UCSD-AML1 (cell line): ENCODE measurements at regions not wholly inside any gene's neighbourhood (a gene's known extent, or its start where the extent isn't known, plus 50 kb on each side); places are given as distances from the start of the nearest gene placed in this dataset.

Source experiments
- DNase-seq: peaks from one replicate; lab custom pipeline; 2025; ENCODE audit not compliant: unreplicated experiment; lab: John Stamatoyannopoulos, UW

- DNase-seq: no peak
These were observed 55.9 kb downstream of the ZBTB18 start for GRCh38 chr1:244106837-244107493.

- no peak for DNase-seq
These were observed 59.9 kb downstream of the ZBTB18 start for GRCh38 chr1:244111027-244111426.

DNA sequence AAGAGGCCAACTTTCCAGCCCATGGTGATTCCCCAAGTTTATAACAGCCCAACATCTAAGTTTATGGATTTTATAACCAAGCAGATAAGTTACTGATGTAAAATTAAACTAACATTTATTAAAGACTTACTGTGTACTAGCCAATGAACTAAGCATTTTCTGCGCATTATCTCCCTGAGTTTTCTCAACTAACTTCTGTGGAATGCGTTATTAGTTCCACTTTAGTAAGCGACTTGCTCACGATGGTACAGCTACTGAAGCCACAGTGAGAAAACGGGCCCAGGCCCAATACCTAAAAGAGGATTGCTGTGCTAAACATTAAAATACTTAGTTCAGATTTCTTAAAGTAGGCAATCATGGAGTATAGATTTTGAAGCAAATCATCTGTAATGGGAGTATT, 61.0 kb downstream of the ZBTB18 start:
- DNase-seq: no peak

DNA sequence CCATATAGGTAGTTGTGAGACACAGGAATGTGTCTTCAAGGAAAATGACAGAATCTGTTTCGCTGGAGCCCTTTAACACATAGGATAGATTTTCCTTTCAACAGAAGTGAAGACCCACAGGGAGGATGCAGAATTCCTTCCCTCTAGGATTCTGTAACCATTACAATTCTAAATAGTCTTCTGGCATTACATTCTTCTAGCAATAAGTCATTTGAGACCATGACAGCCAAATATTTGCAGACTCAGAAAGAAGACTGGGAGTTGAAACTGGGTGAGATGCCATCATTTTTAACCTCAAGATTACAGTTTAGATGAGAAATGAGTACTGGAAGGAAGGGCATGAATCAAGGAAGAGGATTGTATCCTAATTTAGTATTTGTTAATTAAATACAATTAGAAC, 61.6 kb downstream of the ZBTB18 start:
- no peak for DNase-seq

GRCh38 chr1:244113532-244114320, 62.6 kb downstream of the ZBTB18 start:
- DNase-seq: no peak

DNA sequence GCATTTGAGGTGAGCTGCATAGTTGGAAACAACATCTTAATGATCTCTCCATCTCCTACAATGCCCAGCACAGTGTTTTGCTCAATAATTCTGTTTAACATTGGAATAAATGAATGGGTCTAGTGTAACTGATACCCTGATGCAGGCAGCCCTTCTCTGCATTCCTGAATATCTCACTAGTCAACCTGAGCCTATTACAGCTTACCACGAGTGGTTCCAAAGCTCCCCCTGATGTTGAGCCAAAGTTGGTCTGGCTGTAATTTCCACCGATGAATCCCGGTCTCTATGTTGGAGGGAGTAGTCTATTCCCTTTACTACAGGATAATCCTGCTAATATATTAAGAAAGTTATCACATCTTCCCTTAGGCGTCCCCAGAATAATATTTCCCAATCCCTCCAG, 63.8 kb downstream of the ZBTB18 start:
- no peak for DNase-seq

DNA sequence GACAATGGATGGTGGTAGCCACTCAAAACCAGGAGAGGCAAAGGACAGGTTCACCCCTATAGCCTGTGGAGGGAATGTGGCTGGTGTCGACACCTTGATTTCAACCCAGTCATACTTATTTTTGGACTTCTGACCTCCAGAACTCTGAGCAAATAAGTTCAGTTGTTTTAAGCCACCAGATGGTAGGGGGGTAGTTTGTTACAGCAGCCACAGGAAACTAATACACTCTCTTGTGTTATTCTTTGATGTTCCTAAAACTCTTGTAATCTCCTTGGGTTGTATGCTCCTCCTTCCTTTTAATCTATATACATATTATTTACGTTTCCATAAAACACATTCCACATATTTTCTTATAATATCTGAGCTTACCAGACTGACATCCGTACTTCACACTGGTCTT, 65.9 kb downstream of the ZBTB18 start:
- no peak for DNase-seq

DNA sequence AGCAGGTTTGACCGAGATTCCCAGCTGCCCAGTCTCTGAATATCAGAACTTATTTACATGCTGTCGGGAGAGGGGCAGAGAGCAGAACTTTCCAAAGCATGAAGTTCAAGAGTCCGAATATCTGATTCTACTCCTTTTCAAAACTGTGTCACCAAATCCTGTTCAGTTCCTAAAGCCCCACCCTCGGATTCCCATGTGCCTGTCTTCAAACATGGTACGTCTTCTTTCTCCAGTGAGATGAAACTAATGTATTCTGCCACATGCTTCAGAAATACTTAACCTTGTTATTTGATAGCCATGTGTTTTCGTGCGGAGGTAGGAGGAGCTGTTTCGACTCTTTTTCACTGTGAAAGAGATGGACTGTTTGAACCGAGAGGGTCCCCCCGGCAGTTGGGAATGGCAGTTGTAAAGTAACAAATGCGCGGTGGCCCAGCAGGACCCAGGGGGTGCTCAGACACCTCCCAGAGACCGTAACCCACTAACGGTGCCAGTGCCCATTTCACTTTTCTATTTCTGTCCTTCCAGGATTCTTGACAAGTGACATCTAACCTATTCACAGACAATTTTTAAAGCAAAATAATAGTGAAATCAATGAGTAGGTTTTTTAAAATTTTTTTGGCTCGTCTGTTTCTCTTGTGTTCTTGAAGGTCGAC, 67.2 kb downstream of the ZBTB18 start:
- DNase-seq: no peak

GRCh38 chr1:244128591-244129383, 77.7 kb downstream of the ZBTB18 start:
- DNase-seq: no peak

DNA sequence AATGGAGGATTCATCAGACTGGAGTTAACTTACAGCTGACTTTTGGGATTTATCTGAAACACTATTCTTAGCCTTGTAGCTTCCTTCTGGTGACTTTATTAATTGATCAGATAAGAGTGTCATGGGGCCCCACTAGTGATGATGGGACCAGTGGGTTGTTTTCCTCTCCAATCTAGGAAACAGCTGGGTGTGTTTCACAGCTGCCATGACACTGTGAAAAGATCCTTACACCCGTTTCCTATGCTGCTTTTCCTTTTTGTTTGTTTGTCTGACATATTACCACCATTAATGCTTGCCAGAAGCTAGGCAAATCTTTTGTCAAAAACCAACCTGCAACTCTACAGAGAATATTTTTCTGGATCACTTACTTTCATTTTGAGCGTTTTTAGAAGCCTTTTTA, 86.2 kb downstream of the ZBTB18 start:
- no peak for DNase-seq

DNA sequence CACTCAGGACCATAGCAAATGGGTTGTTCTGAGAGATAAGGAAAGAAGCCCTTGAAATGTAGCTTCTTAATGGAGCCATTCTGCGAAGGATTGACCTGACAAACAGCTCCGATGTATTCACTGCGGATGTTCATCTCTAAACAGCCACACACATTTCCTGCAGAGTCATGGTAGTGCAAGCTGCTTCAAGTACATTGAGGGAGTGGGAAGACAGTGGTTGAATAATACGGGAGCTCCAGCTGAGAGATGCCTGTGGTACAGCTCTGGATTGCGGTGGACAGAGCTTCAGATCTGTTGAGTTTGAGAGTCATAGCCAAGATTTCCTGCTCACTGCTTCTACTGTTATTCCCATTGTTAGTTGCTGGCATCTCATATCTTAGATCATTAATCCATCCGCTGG, 86.6 kb downstream of the ZBTB18 start:
- DNase-seq: no peak

DNA sequence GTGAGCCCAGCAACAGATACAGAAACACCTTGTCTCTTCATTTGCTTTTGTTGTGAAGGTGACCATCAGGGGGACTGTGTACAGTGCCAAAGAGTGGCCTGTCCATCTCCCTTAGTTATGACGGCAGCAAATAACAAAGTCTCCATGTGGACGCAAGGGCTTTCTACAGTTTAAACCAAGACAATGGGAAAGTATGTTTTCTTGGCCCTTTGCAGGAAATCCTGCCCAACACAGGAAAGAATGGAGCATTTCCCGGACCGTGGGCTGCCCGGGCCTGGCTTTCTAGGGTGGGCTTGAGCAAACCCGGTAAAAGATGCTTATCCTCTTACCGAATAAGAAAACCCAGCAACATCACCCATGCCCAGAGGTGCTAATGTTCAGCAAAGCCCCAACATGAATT, 87.3 kb downstream of the ZBTB18 start:
- no peak for DNase-seq

DNA sequence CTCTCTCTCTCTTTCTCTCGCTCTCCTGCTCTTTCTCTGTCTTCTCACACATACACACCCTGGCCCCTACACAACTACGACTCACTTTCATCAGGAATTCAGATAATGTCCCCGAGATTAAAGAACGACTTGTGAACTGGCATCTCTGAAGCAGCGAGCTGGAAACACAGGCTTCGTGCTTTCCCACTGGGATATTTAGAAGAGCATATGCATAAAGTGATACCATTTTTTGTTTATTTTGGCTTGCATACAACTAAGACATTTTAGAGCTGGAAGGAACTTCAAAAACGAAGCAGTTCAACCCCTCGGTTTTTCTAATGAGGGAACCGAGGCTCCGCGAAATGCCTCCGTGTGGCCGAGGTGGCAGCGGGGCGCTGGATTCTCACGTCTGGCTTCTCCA, 88.6 kb downstream of the ZBTB18 start:
- DNase-seq: no peak

DNA sequence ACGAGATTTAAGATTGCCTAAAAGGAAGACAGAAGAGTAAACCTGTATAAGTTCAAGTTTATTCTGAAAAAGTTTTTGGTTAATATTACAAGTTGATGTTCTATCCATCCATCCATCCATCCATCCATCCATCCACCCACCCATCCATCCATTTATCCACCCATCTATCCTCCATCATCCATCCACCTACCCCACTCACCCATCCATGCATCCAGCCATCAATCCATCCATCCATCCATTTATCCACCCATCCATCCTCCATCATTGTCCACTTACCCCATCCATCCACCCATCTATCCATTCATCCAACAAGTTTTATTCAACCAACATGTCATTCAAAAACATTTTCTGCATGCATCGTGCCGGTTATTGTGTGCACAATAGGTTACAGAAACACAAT, 89.3 kb downstream of the ZBTB18 start:
- DNase-seq: no peak

DNA sequence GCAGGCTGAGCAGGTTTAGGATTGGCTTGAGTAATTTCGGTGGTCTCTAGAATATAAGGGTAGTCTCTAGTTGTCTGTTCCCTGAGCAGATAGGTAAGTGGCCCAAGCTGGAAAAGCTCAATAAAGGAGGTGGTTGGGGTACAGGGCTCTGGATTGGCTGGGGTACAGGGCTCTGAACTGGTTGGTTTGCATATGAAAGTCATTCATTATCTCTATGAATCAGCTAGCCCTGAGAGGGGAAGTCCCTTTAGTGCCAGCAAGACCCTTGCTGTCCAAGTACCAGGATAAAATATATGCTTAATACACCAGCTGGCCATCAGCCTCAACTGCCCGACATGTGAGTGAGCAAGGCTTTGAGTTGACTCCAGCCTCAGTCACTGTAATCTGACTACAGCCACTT, 93.0 kb downstream of the ZBTB18 start:
- no peak for DNase-seq

DNA sequence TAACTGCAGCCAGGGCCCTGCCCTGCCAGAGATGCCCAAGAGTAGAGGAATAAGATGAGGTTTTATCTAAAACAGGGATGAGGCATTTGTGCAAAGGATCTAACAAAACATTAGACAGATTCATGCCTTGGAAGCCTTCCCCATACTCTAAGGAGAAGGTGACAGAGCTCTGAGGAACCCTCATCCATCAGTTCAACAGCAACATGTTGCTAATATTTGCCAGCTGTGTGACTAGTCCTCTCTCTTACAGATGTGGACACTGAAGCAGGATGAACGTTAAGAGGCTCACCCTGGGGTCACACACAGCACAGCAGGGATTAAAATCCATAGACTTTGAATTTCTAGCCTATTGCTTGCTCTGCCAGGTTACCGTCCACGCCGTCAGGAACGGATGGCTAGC, 99.0 kb downstream of the ZBTB18 start:
- DNase-seq: no peak

GRCh38 chr1:244150665-244151064, 99.6 kb downstream of the ZBTB18 start:
- no peak for DNase-seq

GRCh38 chr1:244151537-244151936, 100.5 kb downstream of the ZBTB18 start:
- DNase-seq: no peak

GRCh38 chr1:244154508-244154871, 103.4 kb downstream of the ZBTB18 start:
- no peak for DNase-seq

GRCh38 chr1:244154872-244155531, 103.9 kb downstream of the ZBTB18 start:
- DNase-seq: no peak

GRCh38 chr1:244155661-244156060, 104.6 kb downstream of the ZBTB18 start:
- no peak for DNase-seq
